ENCODE measurements at regions not wholly inside any gene's neighbourhood (a gene's known extent, or its start where the extent isn't known, plus 50 kb on each side); places are given as distances from the start of the nearest gene placed in this dataset.

- 34 to 45% methylated on average over 4 of the region's 4 CpGs for WGBS, 2 donors
- intact Hi-C loops (cut with DNase I; ENCODE audit: low total_unique reads) = no loop called here
- DNase-seq = no peak
- no peaks in the 10 kb centered on the region for H3K4me1 ChIP-seq
- H3K4me3 ChIP-seq = no peak overlapping the region
- no peak for TF ChIP-seq POLR2A (IDR thresholded peaks at IDR 0.05)
- TF ChIP-seq, protein P1, sequence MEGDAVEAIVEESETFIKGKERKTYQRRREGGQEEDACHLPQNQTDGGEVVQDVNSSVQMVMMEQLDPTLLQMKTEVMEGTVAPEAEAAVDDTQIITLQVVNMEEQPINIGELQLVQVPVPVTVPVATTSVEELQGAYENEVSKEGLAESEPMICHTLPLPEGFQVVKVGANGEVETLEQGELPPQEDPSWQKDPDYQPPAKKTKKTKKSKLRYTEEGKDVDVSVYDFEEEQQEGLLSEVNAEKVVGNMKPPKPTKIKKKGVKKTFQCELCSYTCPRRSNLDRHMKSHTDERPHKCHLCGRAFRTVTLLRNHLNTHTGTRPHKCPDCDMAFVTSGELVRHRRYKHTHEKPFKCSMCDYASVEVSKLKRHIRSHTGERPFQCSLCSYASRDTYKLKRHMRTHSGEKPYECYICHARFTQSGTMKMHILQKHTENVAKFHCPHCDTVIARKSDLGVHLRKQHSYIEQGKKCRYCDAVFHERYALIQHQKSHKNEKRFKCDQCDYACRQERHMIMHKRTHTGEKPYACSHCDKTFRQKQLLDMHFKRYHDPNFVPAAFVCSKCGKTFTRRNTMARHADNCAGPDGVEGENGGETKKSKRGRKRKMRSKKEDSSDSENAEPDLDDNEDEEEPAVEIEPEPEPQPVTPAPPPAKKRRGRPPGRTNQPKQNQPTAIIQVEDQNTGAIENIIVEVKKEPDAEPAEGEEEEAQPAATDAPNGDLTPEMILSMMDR (IDR thresholded peaks at IDR 0.05) = no peak
- H3K27me3 ChIP-seq = no peaks in the 10 kb centered on the region
- H3K36me3 ChIP-seq (ENCODE audit: low read depth, missing control alignments) = no peaks in the 10 kb centered on the region
- H3K27ac ChIP-seq = no peak overlapping the region
- no peaks in the 10 kb centered on the region for H3K9me3 ChIP-seq
These were observed 150.8 kb upstream of the ARX start for GRCh38 chrX:25166546-25166945.

DNA sequence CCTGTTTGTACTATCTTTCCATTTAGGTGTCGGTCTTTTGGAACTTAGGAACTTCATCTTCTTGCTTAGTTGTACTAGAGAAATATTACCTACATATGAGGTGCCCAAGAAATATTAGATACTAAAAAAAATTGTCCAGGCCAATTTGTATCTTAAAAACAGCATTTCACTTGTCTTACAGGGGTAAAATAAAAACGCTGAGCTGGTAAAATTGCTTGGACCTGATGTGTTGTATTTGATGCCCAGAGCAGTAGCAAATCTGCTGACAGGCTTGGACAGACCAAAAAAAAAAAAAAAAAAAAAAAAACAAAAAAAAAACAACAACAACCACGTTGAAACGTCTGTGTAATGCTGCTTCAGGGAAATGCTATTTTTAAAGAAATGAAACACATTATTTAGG, 150.4 kb upstream of the ARX start:
- H3K27ac ChIP-seq = no peak overlapping the region
- 44 to 54% methylated on average over 4 of the region's 4 CpGs for WGBS, 2 donors
- H3K9me3 ChIP-seq = no peaks in the 10 kb centered on the region
- no peaks in the 10 kb centered on the region for H3K4me1 ChIP-seq
- H3K4me3 ChIP-seq = no peak overlapping the region
- no peaks in the 10 kb centered on the region for H3K27me3 ChIP-seq
- intact Hi-C loops (cut with DNase I; ENCODE audit: low total_unique reads) = no loop called here
- no peaks in the 10 kb centered on the region for H3K36me3 ChIP-seq (ENCODE audit: low read depth, missing control alignments)
- no peak for TF ChIP-seq POLR2A (IDR thresholded peaks at IDR 0.05)
- TF ChIP-seq, protein P1 (IDR thresholded peaks at IDR 0.05) = no peak
- no peak for DNase-seq

DNA sequence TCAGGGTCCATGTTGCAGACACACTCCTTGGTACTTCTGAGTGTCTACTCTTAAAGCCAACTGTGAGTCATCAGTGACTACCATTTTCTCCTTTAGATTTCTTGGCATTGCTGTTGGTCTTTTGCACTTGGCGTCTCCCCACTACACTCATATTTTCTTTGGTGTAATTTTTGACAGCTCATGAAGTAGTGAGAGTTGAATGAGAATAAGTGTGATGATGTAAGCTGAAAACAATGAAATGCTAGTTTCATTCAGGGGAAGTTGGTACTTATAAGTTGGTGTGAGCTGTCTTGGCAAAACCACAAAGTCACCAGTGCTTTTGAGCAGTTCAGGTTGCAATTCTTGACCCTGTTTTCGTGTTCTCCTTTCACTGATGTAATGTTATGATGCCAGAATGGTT, 142.9 kb upstream of the ARX start:
- WGBS, 2 donors = 69 to 100% methylated on average over 2 of the region's 2 CpGs
- no peak overlapping the region for H3K27ac ChIP-seq
- H3K9me3 ChIP-seq = no peaks in the 10 kb centered on the region
- no peak for TF ChIP-seq POLR2A (IDR thresholded peaks at IDR 0.05)
- TF ChIP-seq, protein P1 (IDR thresholded peaks at IDR 0.05) = no peak
- no peaks in the 10 kb centered on the region for H3K36me3 ChIP-seq (ENCODE audit: low read depth, missing control alignments)
- intact Hi-C loops (cut with DNase I; ENCODE audit: low total_unique reads) = no loop called here
- no peaks in the 10 kb centered on the region for H3K27me3 ChIP-seq
- no peak for DNase-seq
- no peaks in the 10 kb centered on the region for H3K4me1 ChIP-seq
- no peak overlapping the region for H3K4me3 ChIP-seq

DNA sequence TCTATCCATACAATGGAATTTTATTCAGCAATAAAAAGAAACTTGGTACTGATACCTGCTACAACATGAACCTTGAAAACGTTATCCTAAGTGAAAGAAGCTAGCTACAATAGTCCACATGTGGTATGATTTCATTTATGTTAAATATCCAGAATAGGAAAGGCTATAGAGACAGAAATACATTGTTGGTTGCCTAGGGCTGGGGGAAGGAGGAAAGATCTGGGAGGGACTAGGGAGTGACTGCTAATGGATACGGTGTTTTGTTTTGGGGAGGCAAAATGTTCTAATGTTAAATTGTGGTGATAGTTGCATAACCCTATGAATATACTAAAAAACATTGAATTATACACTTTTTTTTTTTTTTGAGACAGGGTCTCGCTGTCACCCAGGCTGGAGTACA, 141.1 kb upstream of the ARX start:
- Histone ChIP-seq H3K4me3 (no peak overlapping the region), H3K36me3 (ENCODE audit: low read depth, missing control alignments) (no peaks in the 10 kb centered on the region), H3K4me1 (no peaks in the 10 kb centered on the region), H3K9me3 (no peaks in the 10 kb centered on the region), H3K27ac (no peak overlapping the region), H3K27me3 (no peaks in the 10 kb centered on the region)
- TF ChIP-seq POLR2A (IDR thresholded peaks at IDR 0.05) = no peak
- TF ChIP-seq, protein P1 (IDR thresholded peaks at IDR 0.05) = no peak
- 49 to 72% methylated on average over 3 of the region's 3 CpGs for WGBS, 2 donors
- intact Hi-C loops (cut with DNase I; ENCODE audit: low total_unique reads) = no loop called here
- DNase-seq = no peak

DNA sequence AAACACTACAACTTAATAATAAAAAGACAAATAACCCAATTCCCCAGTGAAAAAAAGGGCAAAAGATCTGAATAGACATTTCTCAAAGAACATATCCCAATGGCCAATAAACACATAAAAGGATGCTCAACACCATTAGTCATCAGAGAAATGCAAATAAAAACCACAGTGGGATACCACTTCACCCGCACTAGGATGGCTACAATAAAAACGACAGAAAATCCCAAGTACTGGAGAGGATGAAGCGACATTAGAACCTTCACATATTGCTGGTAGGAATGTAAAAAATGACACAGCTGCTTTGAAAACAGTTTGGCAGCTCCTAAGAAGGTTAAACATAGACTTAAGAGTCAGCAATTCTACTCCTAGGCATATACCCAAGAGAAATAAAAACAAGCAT, 140.6 kb upstream of the ARX start:
- Histone ChIP-seq H3K4me1 (no peaks in the 10 kb centered on the region), H3K27me3 (no peaks in the 10 kb centered on the region), H3K27ac (no peak overlapping the region), H3K4me3 (no peak overlapping the region), H3K9me3 (no peaks in the 10 kb centered on the region), H3K36me3 (ENCODE audit: low read depth, missing control alignments) (no peaks in the 10 kb centered on the region)
- TF ChIP-seq, protein P1 (IDR thresholded peaks at IDR 0.05) = no peak
- TF ChIP-seq POLR2A (IDR thresholded peaks at IDR 0.05) = no peak
- 62 to 76% methylated on average over 3 of the region's 3 CpGs for WGBS, 2 donors
- intact Hi-C loops (cut with DNase I; ENCODE audit: low total_unique reads) = no loop called here
- no peak for DNase-seq
